IPS DF 19.7 (cell line): ENCODE measurements at regions not wholly inside any gene's neighbourhood (a gene's known extent, or its start where the extent isn't known, plus 50 kb on each side); places are given as distances from the start of the nearest gene placed in this dataset.
A peak's percentile ranks its signal among the peaks of the same experiment; 100 is the strongest.

Experiments
- DNase-seq: peaks from one replicate; pipeline ENCODE4 v3.0.0-alpha.2; 2013; ENCODE audit warnings: low read depth, low spot score

DNA sequence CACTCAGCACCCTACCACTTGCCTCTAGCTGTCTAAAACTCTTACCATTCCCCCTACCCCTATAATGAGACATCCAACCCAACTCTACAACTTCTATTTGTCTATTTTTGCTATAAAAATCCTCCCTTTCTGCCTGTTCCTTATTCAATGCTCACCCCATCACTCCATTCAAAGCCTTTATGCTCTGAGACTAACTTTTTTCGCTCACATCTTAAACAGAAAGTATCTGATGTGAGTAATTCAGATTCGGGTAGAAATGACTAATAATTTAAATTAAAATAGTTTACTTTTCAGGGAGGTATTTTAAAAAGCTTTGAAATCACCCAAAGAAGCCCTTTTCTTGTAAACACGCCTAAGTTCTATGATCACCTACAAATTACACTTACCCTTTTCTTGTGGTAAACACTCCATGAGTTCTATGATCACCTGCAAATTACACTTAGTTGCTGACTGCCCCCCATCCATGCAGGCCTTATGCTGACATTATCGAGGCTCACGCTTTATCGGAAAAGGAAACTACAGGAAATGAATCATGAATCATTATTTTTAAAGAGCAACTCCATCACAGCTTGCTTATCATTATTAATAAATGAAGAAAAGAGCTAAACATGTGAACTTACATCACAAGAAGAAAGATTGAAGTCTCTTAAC lies 168.7 kb upstream of the PPP1R2C start:
- DNase-seq: no peak

DNA sequence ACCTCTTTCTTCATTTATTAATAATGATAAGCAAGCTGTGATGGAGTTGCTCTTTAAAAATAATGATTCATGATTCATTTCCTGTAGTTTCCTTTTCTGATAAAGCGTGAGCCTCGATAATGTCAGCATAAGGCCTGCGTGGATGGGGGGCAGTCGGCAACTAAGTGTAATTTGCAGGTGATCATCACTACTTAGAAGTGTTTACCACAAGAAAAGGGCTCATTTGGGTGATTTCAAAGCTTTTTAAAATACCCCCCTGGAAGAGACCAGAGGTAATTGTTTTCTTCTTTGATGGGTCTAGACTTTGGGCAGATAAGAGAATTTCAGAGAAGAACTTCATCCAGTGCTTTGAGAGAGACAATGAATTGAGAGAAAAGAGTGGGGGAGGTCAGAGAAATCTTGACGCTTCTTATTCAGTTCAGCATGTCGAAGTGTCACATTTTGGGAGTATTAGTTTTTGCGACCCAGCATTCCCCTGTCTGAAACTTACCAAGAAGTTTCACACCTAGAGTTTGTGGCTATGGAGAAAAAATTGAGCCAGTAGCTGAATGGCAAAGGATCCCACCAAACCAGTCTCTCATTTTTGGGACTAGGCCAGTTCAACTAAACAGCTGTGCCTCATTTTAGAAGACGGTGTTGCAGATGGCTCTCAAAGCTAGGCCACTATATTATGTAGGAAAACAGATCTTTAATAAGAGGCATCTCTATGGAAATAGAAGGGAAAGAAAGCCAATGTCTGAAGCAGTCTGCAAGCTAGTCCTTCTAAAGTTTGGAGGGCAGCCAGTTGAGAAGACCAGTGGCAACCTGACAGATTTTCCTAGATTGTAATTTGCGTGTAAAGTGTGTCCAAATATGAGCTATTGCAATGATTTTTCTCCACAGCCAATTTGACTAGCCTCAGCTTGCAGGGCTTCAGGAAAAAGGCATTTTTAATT lies 171.0 kb upstream of the PPP1R2C start:
- no peak for DNase-seq

DNA sequence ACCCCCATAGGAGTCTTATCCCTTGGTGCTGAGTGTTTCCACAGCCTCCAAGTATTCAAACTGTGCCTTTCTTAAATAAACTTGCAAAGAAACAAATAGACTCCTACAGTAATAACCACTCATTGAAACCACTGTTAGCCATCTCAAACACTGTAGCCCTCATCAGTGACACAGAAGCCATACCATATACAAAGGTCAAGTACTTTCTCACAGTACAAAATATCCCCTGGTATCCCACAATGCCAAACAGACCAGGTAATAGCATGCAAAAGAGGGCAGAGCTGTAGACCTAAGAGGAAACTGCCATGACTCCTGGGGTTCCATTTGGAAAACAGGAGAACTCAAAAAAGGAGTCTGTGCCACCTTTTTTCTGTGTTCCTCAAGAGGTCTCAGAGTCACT lies 173.8 kb upstream of the PPP1R2C start:
- no peak for DNase-seq

- no peak for DNase-seq
Measured at GRCh38 chrX:42952621-42953020, 174.7 kb upstream of the PPP1R2C start.

- no peak for DNase-seq
Measured at GRCh38 chrX:42954880-42955279, 176.9 kb upstream of the PPP1R2C start.

GRCh38 chrX:42955349-42955748 lies 177.4 kb upstream of the PPP1R2C start:
- no peak for DNase-seq

DNA sequence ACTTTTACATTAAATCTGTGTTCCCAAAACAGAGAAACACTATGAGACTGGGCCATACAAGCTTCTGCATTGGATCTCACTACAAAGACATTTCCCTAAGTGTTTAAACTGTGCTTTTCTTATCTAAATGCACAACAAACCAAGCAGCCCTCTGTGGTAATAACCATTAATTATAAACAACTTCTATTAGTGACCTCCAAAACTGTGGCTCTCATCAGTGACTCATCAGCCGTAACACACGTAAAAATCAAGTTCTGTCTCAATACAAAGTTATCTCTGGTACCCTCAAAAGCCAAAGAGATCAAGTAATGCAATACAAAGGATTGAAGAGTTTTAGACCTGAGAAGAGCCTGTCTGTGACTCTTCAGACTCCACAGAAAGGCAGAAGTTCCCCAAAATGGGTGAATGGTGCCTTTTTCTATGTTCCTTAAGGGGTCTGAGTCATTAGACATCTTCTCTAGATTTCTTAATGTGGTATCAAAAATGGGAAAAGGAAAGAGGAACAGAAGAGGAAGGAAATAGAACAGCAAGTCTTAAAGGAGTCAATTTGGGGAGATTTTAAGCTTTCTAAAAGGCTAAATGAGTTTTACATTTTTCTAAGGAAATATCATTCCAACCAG lies 189.8 kb upstream of the PPP1R2C start:
- DNase-seq: no peak

DNA sequence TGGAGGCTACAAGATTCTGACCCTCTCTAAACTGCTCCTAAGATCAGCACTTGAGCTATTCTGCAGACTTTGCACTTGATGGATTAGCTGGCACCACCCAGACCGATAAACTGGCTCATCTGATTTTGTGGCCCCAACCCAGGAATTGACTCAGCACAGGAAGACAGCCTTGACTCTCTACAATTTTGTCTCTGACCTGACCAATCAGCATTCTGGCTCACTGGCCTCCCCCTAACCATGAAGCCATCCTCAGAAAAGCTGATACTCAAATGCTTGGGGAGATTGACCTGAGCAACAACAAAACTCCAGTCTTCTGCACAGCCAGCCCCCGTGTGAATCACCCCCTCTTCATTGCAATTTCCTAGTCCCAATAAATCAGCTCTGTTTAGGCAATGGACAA lies 195.4 kb upstream of the PPP1R2C start:
- DNase-seq: no peak

- no peak for DNase-seq
Measured at GRCh38 chrX:42975906-42976305, 197.9 kb upstream of the PPP1R2C start.

DNA sequence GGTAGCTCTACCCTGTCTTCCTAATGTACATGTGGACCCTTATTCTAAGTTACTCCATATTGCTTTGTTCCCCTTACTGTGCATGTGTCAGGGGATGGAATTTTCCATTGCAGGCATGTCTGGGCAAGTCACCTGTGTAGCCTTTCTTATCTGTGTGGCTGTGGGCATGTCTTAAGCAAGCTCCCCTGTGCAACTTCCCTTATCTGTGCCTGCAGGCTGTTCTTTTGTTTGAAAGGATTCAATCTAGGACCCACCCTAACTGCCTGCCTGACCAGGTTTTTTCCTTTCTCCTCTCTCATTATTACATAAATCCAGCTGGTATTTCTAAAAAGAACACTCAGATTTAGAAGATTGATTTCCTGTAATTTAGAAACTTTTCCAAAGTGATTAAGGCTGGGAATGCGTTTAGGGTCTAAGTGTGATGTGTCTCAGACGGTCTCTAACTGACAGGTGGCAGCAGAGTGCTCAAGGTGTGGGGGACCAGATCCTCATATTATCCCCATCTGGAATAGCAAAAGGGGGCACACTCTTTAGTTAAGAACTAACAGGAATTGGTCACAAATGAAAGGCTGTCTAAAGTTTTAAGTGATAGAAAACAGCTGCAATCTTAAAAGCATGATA lies 198.9 kb upstream of the PPP1R2C start:
- no peak for DNase-seq

DNA sequence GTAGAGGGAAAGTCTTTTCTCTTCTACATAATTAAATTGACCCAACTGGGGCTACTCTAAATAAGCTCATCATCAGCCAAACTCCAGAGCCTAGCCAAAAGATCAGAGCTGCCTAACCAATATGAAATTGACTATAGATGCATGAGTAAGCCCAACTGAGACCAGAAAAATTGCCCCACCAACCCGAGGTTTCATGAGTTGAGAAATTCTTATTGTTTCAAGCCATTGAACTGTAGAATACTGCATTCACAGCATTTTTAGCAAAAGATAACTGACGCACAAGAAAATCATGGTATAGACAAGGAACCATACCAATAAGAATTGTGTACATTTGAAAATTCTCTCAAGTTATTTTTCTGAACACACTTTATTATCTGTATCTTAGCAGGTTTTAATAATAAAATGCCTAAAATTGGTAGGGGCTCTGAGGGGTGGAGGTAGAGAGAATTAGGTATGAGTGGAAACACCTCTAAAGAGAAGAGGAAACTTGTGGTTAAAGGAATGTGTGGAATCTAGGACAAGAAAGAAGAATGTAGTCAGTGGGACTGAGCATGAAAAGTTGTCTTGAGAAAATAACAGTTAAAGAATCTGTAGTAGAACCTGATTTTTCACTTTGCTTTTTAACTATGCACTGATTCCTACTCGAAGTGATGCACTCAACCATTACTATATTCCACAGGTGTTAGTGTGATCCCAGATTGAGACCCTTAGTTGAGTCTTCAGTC lies 200.9 kb upstream of the PPP1R2C start:
- no peak for DNase-seq

DNA sequence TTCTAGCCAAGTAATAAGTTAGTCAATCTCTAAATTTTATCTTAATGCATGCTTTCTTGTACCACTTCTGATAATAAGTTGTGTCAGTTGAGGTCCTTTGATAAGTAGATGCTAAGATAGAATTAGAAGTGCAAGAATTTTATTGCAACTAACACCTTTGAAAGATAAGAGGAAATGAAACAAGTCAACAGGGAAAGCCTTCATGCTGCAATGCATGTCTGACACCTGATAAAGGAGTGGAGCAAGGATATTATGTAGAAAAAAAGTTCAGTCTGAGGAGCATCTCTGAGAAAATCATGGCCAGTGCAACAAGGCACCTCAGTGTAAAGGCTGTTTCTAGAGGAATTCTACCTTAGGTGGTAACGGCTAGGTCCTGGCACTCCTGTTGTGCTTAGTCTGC lies 210.7 kb upstream of the PPP1R2C start:
- no peak for DNase-seq

DNA sequence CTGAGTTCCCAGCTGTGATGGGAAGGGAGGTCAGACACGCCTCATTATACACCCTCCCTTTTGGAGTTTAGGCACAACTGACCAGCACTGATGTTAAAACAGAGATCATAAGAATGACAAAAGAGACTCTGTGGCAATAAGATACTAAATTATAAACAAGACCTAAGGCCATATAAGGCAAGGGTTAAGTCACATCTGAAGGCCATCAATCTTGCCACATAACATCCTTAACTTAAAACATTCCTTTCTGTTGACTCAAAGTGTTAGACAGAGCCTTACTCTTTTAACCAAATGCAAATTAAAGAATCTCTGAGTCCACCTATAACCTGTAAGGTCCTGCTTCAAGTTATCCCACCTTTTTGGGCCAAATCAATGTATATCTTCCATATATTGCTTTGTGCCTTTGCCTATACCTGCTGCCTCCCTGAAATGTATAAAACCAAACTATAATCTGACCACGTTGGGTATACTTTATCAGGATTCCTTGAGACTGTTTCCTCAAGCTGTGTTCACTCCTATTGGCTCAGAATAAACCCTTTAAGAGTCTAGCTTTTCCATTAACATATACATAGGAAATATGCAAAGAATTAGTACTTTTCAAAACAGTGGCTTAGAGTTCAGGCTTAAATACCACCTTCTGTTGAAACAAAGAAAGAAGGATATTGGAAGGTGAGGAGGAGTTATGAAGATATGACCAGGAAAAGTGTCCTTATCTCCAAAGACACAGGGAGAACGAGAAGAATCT lies 214.4 kb upstream of the PPP1R2C start:
- DNase-seq: peak; percentile 60

DNA sequence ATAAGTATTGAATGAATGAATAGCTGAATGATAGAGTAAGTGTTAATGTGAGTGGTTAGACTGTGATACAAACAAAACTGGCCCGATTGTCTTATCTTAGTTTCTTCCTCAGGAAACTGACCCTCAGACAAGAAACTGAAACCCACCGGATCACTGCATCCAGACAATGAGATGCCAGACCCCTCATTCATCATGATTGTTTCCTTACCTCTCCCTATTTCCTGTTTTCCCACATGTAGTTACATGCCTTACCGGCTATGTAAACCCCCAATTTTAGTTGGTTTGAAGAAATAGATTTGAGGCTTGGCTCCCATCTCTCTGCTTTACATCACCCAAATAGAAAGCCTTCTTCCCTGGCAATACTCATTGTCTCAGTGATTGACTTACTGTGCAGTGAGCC lies 218.9 kb upstream of the PPP1R2C start:
- DNase-seq: no peak

- no peak for DNase-seq
Measured at GRCh38 chrX:43000121-43000520, 222.2 kb upstream of the PPP1R2C start.

GRCh38 chrX:43002526-43003203 lies 224.7 kb upstream of the PPP1R2C start:
- no peak for DNase-seq

GRCh38 chrX:43003204-43003565 lies 225.2 kb upstream of the PPP1R2C start:
- DNase-seq: no peak

DNA sequence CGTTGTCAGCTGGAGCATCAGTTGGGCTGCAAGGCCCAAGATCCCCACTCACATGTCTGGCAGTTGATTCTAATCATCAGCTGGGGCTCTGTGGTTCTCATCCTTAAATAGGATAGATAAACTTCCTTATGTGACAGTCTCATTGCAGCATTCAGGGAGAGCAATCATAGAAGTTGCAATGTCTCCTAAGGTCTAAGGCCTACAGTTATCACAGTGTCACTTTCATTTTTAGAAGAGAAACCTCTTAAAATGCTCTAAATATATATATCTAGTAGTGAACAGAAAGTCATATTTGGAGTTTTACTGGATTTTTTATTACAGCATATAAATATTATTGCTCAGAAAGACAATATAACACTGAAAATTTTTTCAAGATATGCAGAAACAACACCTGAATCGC lies 226.0 kb upstream of the PPP1R2C start:
- DNase-seq: no peak

- DNase-seq: peak; percentile 33
Measured at GRCh38 chrX:43005561-43005960, 227.6 kb upstream of the PPP1R2C start.

- DNase-seq: peak; percentile 17
Measured at GRCh38 chrX:43008356-43008755, 230.4 kb upstream of the PPP1R2C start.
